Fibroblast of lung (primary cell): ENCODE measurements at regions not wholly inside any gene's neighbourhood (a gene's known extent, or its start where the extent isn't known, plus 50 kb on each side); places are given as distances from the start of the nearest gene placed in this dataset.

Experiments
- DNase-seq, 2 donors: peaks; one replicate each; pipeline versions ENCODE4 v3.0.0 to v3.0.0-alpha.2; 2010; ENCODE audit warnings: low read depth in 2 of 2
- H2AFZ ChIP-seq: 2 replicates; pipeline ENCODE4 v1.5.1; 2012; ENCODE audit warnings: low read length, control low read depth, inconsistent platforms
- H3K27ac ChIP-seq: 2 replicates; pipeline ENCODE4 v1.5.1; 2011; ENCODE audit warnings: low read length, control low read depth; ENCODE audit not compliant: insufficient read depth
- H3K27me3 ChIP-seq: 2 replicates; pipeline ENCODE4 v1.5.1; 2011; ENCODE audit warnings: mild to moderate bottlenecking, low read length; ENCODE audit not compliant: control insufficient read depth, insufficient read depth
- H3K36me3 ChIP-seq: 2 replicates; pipeline ENCODE4 v1.5.1; 2011; ENCODE audit warnings: low read length; ENCODE audit not compliant: control insufficient read depth, insufficient read depth
- H3K4me1 ChIP-seq: 2 replicates; pipeline ENCODE4 v1.5.1; 2011; ENCODE audit warnings: low read length; ENCODE audit not compliant: control insufficient read depth, insufficient read depth; ENCODE audit errors: extremely low read depth
- H3K4me2 ChIP-seq: 2 replicates; pipeline ENCODE4 v1.5.1; 2011; ENCODE audit warnings: low read length, control low read depth; ENCODE audit not compliant: insufficient read depth; ENCODE audit errors: extremely low read depth
- H3K4me3 ChIP-seq, 4 experiments: fragments of 200-600 bp in 1 of 4; sonication (generic) in 1 of 4; replicated peaks in 1 of 4; 2 replicates each; pipeline ENCODE4 v1.5.1; 2011 to 2016; ENCODE audit warnings: low read length in 4 of 4, low read depth in 3 of 4, mild to moderate bottlenecking in 3 of 4, control low read depth in 2 of 4, inconsistent platforms in 1 of 4, mixed read lengths in 1 of 4; ENCODE audit not compliant: insufficient read depth in 1 of 4; ENCODE audit errors: control extremely low read depth in 1 of 4
- H3K79me2 ChIP-seq: 2 replicates; pipeline ENCODE4 v1.5.1; 2012; ENCODE audit warnings: mild to moderate bottlenecking, low read length, inconsistent platforms; ENCODE audit not compliant: control insufficient read depth, insufficient read depth
- H3K9ac ChIP-seq: 2 replicates; pipeline ENCODE4 v1.5.1; 2011; ENCODE audit warnings: mild to moderate bottlenecking, low read length, control low read depth; ENCODE audit not compliant: insufficient read depth
- H3K9me3 ChIP-seq: 2 replicates; pipeline ENCODE4 v1.5.1; 2012; ENCODE audit warnings: low read depth, low read length; ENCODE audit not compliant: control insufficient read depth, insufficient read depth
- H4K20me1 ChIP-seq: 2 replicates; pipeline ENCODE4 v1.5.1; 2011; ENCODE audit warnings: low read length; ENCODE audit not compliant: control insufficient read depth, insufficient read depth; ENCODE audit errors: extremely low read depth
- EZH2 ChIP-seq: IDR thresholded peaks from 2 replicates; pipeline ENCODE4 v1.5.1; 2012; ENCODE audit warnings: low read length, control low read depth, mild to moderate bottlenecking; ENCODE audit errors: missing control alignments
- TF ChIP-seq, protein P1 (sequence below), 2 donors: IDR thresholded peaks in 1 of 2; conservative IDR thresholded peaks in 1 of 2; 1 replicate in 1 of 2; 2 replicates in 1 of 2; pipeline ENCODE4 v1.5.1; 2011 to 2012; ENCODE audit warnings: low read length in 2 of 2, control low read depth in 1 of 2, inconsistent platforms in 1 of 2, low read depth in 1 of 2, mild to moderate bottlenecking in 1 of 2

DNA sequence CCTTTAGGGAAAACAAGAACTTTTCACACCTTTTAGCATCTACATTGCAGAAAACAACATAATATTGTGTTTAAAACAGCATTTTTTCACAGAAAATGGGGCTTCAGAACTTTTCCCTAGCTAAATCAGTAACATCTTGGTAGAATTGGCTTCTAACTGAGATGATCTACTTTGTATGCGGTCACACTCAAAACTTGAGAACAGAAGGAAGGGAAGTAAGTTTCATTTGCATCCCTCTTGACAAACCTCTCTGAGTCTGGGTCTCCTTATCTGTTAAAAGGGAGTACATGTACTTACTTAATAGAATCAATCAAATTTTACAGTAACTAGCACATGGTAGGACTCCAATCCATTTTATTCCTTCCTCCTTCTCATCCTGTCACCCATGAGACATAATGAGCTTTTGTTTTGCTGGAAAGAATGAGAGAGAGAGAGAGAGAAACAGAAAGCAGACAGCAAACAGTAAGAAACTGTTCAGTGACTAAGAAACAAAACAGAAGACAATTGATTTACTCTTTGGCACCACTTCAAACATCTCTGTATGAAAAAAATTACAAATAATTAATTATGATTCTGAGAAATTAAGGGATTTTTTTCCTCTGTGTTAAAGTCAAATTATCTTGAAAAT lies 387.3 kb downstream of the SATB2 start:
- no peaks in the 10 kb centered on the region for H3K27me3 ChIP-seq

DNA sequence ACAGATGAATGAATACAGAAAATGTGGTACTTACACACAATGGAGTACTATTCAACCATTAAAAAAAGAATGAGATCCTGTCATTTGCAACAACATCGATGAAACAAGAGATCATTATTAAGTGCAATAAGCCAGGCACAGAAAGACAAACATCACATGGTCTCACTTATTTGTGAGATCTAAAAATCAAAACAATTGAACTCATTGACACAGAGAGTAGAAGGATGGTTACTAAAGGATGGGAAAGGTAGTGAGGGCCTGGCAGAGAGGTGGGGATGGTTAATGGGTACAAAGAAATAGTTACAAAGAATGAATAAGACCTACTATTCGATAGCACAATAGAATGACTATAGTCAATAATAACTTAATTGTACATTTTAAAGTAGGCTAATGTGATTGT lies 393.5 kb downstream of the SATB2 start:
- Histone ChIP-seq H3K36me3 (no peaks in the 10 kb centered on the region), H2AFZ (no peak overlapping the region), H3K4me1 (no peaks in the 10 kb centered on the region), H4K20me1 (no peaks in the 10 kb centered on the region), H3K9ac (no peak overlapping the region), H3K79me2 (no peaks in the 10 kb centered on the region), H3K27me3 (no peaks in the 10 kb centered on the region), H3K4me2 (no peak overlapping the region), H3K4me3 (no peak overlapping the region), H3K9me3 (no peaks in the 10 kb centered on the region), H3K27ac (no peak overlapping the region)
- TF ChIP-seq, protein P1, sequence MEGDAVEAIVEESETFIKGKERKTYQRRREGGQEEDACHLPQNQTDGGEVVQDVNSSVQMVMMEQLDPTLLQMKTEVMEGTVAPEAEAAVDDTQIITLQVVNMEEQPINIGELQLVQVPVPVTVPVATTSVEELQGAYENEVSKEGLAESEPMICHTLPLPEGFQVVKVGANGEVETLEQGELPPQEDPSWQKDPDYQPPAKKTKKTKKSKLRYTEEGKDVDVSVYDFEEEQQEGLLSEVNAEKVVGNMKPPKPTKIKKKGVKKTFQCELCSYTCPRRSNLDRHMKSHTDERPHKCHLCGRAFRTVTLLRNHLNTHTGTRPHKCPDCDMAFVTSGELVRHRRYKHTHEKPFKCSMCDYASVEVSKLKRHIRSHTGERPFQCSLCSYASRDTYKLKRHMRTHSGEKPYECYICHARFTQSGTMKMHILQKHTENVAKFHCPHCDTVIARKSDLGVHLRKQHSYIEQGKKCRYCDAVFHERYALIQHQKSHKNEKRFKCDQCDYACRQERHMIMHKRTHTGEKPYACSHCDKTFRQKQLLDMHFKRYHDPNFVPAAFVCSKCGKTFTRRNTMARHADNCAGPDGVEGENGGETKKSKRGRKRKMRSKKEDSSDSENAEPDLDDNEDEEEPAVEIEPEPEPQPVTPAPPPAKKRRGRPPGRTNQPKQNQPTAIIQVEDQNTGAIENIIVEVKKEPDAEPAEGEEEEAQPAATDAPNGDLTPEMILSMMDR (conservative IDR thresholded peaks at IDR 0.05 in 1 of 2, IDR thresholded peaks at IDR 0.05 in 1 of 2; ENCODE audit: low read depth in 1 of 2, low read length in 2 of 2), result no peak
- TF ChIP-seq EZH2, result no peak
- no peak for DNase-seq

More for the DNA sequence above, 387.3 kb downstream of the SATB2 start:
- DNase-seq, result no peak
- Histone ChIP-seq H3K9me3 (no peaks in the 10 kb centered on the region), H3K9ac (no peak overlapping the region), H2AFZ (no peak overlapping the region), H3K36me3 (no peaks in the 10 kb centered on the region), H3K4me1 (no peaks in the 10 kb centered on the region), H3K79me2 (no peaks in the 10 kb centered on the region), H4K20me1 (no peaks in the 10 kb centered on the region), H3K27ac (no peak overlapping the region), H3K4me2 (no peak overlapping the region), H3K4me3 (no peak overlapping the region)
- TF ChIP-seq, protein P1 (conservative IDR thresholded peaks at IDR 0.05 in 1 of 2, IDR thresholded peaks at IDR 0.05 in 1 of 2; ENCODE audit: low read depth in 1 of 2, low read length in 2 of 2), result no peak
- no peak for TF ChIP-seq EZH2

- Histone ChIP-seq H3K27ac (no peak overlapping the region), H2AFZ (no peak overlapping the region), H3K4me1 (no peaks in the 10 kb centered on the region), H3K9me3 (no peaks in the 10 kb centered on the region), H3K36me3 (no peaks in the 10 kb centered on the region), H3K4me3 (no peak overlapping the region), H4K20me1 (no peaks in the 10 kb centered on the region), H3K27me3 (no peaks in the 10 kb centered on the region), H3K79me2 (no peaks in the 10 kb centered on the region), H3K9ac (no peak overlapping the region), H3K4me2 (no peak overlapping the region)
- no peak for TF ChIP-seq EZH2
- TF ChIP-seq, protein P1 (conservative IDR thresholded peaks at IDR 0.05 in 1 of 2, IDR thresholded peaks at IDR 0.05 in 1 of 2; ENCODE audit: low read depth in 1 of 2, low read length in 2 of 2), result no peak
- DNase-seq, result peak in 1 of 2 donors; percentile 27
Measured at GRCh38 chr2:199057936-199058335, 399.8 kb downstream of the SATB2 start.
